Prostate gland (tissue), 2 donors: ENCODE measurements at regions not wholly inside any gene's neighbourhood (a gene's known extent, or its start where the extent isn't known, plus 50 kb on each side); places are given as distances from the start of the nearest gene placed in this dataset.

Experiments
- POLR2A ChIP-seq: fragments of 450-650 bp; IDR thresholded peaks from one replicate; pipeline ENCODE4 v1.6.1; 2016; ENCODE audit warnings: antibody characterized with exemption, mild to moderate bottlenecking
- POLR2AphosphoS5 ChIP-seq: sonication (generic); formaldehyde crosslinking; IDR thresholded peaks from one replicate; pipeline ENCODE4 v1.6.1; 2017; ENCODE audit warnings: antibody characterized with exemption
- TF ChIP-seq, protein P1 (sequence below), 4 experiments: fragments of 200-600 bp in 2 of 4; fragments of 450-650 bp in 2 of 4; sonication (generic) in 2 of 4; IDR thresholded peaks; 1 replicate in 3 of 4; 2 replicates in 1 of 4; pipeline ENCODE4 v1.5.1; 2016 to 2019; ENCODE audit warnings: antibody characterized with exemption in 4 of 4, mild to moderate bottlenecking in 2 of 4, moderate library complexity in 2 of 4

DNA sequence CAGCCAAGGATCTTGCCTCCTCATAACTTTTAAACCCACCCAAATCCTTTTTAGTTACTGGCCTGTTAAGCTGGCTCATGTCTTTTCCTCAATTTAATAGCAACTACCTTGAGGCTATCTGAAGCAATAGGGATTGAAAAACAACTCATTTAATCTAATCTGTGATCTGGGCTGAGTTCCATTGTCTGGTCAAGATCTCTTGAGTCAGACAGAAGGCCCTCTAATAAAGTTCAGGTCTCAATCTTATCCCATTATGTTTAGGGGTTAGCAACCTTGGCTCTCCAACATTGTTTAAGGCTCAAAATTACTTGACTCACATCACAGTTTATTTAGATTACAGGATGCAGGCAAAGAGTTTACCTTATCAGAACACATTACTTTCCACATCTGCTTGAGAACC lies 436.1 kb downstream of the ANKRD50 start:
- TF ChIP-seq, protein P1, sequence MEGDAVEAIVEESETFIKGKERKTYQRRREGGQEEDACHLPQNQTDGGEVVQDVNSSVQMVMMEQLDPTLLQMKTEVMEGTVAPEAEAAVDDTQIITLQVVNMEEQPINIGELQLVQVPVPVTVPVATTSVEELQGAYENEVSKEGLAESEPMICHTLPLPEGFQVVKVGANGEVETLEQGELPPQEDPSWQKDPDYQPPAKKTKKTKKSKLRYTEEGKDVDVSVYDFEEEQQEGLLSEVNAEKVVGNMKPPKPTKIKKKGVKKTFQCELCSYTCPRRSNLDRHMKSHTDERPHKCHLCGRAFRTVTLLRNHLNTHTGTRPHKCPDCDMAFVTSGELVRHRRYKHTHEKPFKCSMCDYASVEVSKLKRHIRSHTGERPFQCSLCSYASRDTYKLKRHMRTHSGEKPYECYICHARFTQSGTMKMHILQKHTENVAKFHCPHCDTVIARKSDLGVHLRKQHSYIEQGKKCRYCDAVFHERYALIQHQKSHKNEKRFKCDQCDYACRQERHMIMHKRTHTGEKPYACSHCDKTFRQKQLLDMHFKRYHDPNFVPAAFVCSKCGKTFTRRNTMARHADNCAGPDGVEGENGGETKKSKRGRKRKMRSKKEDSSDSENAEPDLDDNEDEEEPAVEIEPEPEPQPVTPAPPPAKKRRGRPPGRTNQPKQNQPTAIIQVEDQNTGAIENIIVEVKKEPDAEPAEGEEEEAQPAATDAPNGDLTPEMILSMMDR (IDR thresholded peaks at IDR 0.05) = no peak
- TF ChIP-seq POLR2AphosphoS5 (no peak), POLR2A (no peak)
